ENCODE measurements at regions not wholly inside any gene's neighbourhood (a gene's known extent, or its start where the extent isn't known, plus 50 kb on each side); places are given as distances from the start of the nearest gene placed in this dataset.

DNA sequence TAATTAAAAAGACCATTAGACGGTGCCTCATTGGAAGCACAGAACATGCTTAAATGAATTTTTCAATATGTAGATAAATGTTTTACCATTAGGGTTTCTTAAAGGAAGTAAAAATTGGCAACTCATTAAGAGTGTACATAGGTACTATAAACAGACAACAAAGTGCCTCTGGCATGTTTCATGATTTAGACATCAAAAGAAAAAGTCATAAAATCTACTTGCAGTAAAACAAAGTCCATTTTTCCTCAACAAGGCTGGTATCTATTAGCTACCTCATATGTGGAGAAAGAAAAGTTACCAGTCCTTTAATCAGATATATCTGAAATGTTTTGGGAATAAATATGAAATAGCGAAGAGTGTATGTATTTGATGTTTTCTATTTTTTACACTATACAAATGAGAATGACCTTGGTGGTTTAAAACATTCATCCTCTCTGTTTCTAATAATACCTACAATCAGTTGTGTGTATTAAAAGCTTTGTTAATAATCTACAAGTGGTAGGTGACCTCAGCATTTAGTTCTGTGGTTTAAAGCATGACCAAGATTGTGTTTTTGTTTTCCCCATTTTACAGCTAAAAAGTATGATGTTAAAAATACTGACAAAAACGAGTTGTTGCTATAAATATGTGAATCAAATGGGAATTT, 87.5 kb downstream of the HDGFL1 start:
- no peak overlapping the region for H3K56ac ChIP-seq (ENCODE audit: extremely low read depth, insufficient read depth, low read length)
- H3K14ac ChIP-seq (replicated peaks; ENCODE audit: low read depth, low read length), result no peak overlapping the region
- H3K27ac ChIP-seq (ENCODE audit: insufficient read depth, low read length), result no peak overlapping the region
- H3K79me1 ChIP-seq (ENCODE audit: low read depth in 1 of 2, low read length in 2 of 2), result no peaks in the 10 kb centered on the region
- H2AK5ac ChIP-seq (ENCODE audit: low read depth, low read length), result no peak overlapping the region
- BruUV-seq (replicated peaks), result no TSS peak
- intact Hi-C loops (cut with micrococcal nuclease), result loop anchor here (10.0 kb wide), 1 partner anchor 788 kb away; no protein-coding TSS in a partner anchor
- peaks cover 2% of the 10 kb centered on the region for H3K4me1 ChIP-seq (ENCODE audit: control insufficient read depth, insufficient read depth, low read length)
- no peak for TF ChIP-seq SMC3 (IDR thresholded peaks at IDR 0.05; ENCODE audit: low read depth, low read length)
- TF ChIP-seq NFE2L2 (IDR thresholded peaks at IDR 0.05; ENCODE audit: low read depth, low read length), result no peak
- no peak for TF ChIP-seq BHLHE40 (IDR thresholded peaks at IDR 0.05; ENCODE audit: low read depth, low read length)
- TF ChIP-seq POLR2A (IDR thresholded peaks at IDR 0.05; ENCODE audit: low read depth, low read length), result no peak
- no peak for TF ChIP-seq MAZ (IDR thresholded peaks at IDR 0.05; ENCODE audit: borderline replicate concordance, low read depth, low read length)
- TF ChIP-seq, protein P1, sequence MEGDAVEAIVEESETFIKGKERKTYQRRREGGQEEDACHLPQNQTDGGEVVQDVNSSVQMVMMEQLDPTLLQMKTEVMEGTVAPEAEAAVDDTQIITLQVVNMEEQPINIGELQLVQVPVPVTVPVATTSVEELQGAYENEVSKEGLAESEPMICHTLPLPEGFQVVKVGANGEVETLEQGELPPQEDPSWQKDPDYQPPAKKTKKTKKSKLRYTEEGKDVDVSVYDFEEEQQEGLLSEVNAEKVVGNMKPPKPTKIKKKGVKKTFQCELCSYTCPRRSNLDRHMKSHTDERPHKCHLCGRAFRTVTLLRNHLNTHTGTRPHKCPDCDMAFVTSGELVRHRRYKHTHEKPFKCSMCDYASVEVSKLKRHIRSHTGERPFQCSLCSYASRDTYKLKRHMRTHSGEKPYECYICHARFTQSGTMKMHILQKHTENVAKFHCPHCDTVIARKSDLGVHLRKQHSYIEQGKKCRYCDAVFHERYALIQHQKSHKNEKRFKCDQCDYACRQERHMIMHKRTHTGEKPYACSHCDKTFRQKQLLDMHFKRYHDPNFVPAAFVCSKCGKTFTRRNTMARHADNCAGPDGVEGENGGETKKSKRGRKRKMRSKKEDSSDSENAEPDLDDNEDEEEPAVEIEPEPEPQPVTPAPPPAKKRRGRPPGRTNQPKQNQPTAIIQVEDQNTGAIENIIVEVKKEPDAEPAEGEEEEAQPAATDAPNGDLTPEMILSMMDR (conservative IDR thresholded peaks at IDR 0.05; ENCODE audit: low read depth, low read length), result no peak
- TF ChIP-seq CHD1 (IDR thresholded peaks at IDR 0.05; ENCODE audit: low read depth, low read length), result no peak
- TF ChIP-seq, protein P2, sequence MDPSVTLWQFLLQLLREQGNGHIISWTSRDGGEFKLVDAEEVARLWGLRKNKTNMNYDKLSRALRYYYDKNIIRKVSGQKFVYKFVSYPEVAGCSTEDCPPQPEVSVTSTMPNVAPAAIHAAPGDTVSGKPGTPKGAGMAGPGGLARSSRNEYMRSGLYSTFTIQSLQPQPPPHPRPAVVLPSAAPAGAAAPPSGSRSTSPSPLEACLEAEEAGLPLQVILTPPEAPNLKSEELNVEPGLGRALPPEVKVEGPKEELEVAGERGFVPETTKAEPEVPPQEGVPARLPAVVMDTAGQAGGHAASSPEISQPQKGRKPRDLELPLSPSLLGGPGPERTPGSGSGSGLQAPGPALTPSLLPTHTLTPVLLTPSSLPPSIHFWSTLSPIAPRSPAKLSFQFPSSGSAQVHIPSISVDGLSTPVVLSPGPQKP (IDR thresholded peaks at IDR 0.05; ENCODE audit: borderline replicate concordance, low read depth, low read length), result no peak
- TF ChIP-seq MXI1 (IDR thresholded peaks at IDR 0.05; ENCODE audit: borderline replicate concordance, low read depth, low read length), result no peak
- TF ChIP-seq RCOR1 (IDR thresholded peaks at IDR 0.05; ENCODE audit: insufficient replicate concordance, low read length), result no peak
- TF ChIP-seq, protein P3, sequence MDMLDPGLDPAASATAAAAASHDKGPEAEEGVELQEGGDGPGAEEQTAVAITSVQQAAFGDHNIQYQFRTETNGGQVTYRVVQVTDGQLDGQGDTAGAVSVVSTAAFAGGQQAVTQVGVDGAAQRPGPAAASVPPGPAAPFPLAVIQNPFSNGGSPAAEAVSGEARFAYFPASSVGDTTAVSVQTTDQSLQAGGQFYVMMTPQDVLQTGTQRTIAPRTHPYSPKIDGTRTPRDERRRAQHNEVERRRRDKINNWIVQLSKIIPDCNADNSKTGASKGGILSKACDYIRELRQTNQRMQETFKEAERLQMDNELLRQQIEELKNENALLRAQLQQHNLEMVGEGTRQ (IDR thresholded peaks at IDR 0.05; ENCODE audit: low read depth, low read length), result no peak
- no peak for TF ChIP-seq RFX5 (IDR thresholded peaks at IDR 0.05; ENCODE audit: low read depth, low read length)
- TF ChIP-seq FOS (IDR thresholded peaks at IDR 0.05; ENCODE audit: low read depth, low read length), result no peak
- TF ChIP-seq RAD21 (IDR thresholded peaks at IDR 0.05; ENCODE audit: low read length), result no peak
- CTCF ChIA-PET, result interaction anchor here (0.5 to 2.3 kb wide), 2 partner anchors 9 to 706 kb away, joined by 6 to 7 read pairs; no protein-coding TSS in a partner anchor
- POLR2A ChIA-PET (ENCODE audit: unreplicated experiment), result no interaction called here
- no peak overlapping the region for H3K9ac ChIP-seq (ENCODE audit: low read depth, low read length)
- H2AFZ ChIP-seq (replicated peaks; ENCODE audit: low read length, poor library complexity), result no peak overlapping the region
- H2BK5ac ChIP-seq (ENCODE audit: low read depth, low read length, poor library complexity, severe bottlenecking), result no peak overlapping the region
- dilution Hi-C loops (cut with HindIII; ENCODE audit: low sequenced_read_pairs, unreplicated experiment), result no loop called here
- H3K9me1 ChIP-seq (ENCODE audit: insufficient read depth, low read length), result no peaks in the 10 kb centered on the region
- H4K20me1 ChIP-seq (ENCODE audit: insufficient read depth, low read length), result no peaks in the 10 kb centered on the region
- H2BK15ac ChIP-seq (ENCODE audit: low read depth, low read length), result no peak overlapping the region
- no peak overlapping the region for H3K18ac ChIP-seq (ENCODE audit: low read depth, low read length)
- WGBS, 2 experiments (ENCODE audit: extremely low coverage in 2 of 2, insufficient read length in 1 of 2), result no CpG with 5 or more reads among the region's 3 CpGs
- no peaks in the 10 kb centered on the region for H3K36me3 ChIP-seq (ENCODE audit: control insufficient read depth, insufficient read depth, low read length)
- no peak overlapping the region for H2AK9ac ChIP-seq (replicated peaks; ENCODE audit: low read depth, low read length, poor library complexity)
- in situ Hi-C loops (cut with MboI; ENCODE audit: low sequenced_read_pairs), result no loop called here
- H4K8ac ChIP-seq (ENCODE audit: low read depth in 2 of 2, low read length in 2 of 2), result no peak overlapping the region
- H3K9me3 ChIP-seq (ENCODE audit: control insufficient read depth, insufficient read depth, low read length), result no peaks in the 10 kb centered on the region
- no peak overlapping the region for H4K5ac ChIP-seq (ENCODE audit: low read depth, low read length)
- DNase-seq, result no peak
- ATAC-seq (ENCODE audit: low read depth), result no peak
- H3K4me2 ChIP-seq (ENCODE audit: low read depth, low read length), result no peak overlapping the region
- H3K27me3 ChIP-seq (ENCODE audit: control insufficient read depth, insufficient read depth, low read length), result no peaks in the 10 kb centered on the region
- no peak overlapping the region for H2BK120ac ChIP-seq (ENCODE audit: low read depth, low read length)
- H3K23ac ChIP-seq (ENCODE audit: low read depth, low read length), result no peak overlapping the region
- no peak overlapping the region for H3K4ac ChIP-seq (ENCODE audit: low read depth, low read length)
- no peak overlapping the region for H4K91ac ChIP-seq (ENCODE audit: insufficient read depth, low read depth, low read length)
- no peak overlapping the region for H3K4me3 ChIP-seq (ENCODE audit: insufficient read depth, low read depth, low read length)
- H2BK20ac ChIP-seq (ENCODE audit: low read depth, low read length), result no peak overlapping the region
